Gastrocnemius medialis (tissue), 4 donors: ENCODE measurements at regions not wholly inside any gene's neighbourhood (a gene's known extent, or its start where the extent isn't known, plus 50 kb on each side); places are given as distances from the start of the nearest gene placed in this dataset.
A peak's percentile ranks its signal among the peaks of the same experiment; 100 is the strongest.

ENCODE experiments used
- ATAC-seq, 2 donors: fragments of 150-250 bp; one replicate each; pipeline ENCODE4 v1.9.1; 2016
- DNase-seq, 2 donors: peaks; one replicate each; pipeline ENCODE4 v3.0.0-alpha.2; 2019
- H3K27ac ChIP-seq, 4 donors: fragments of 200-600 bp; sonication (generic); 1 replicate in 1 of 4; 2 replicates in 3 of 4; pipeline ENCODE4 v1.5.1; 2016 to 2018; ENCODE audit warnings: mild to moderate bottlenecking in 2 of 4, moderate library complexity in 1 of 4
- H3K27me3 ChIP-seq, 3 donors: fragments of 200-600 bp; sonication (generic) in 2 of 3; 1 replicate in 1 of 3; 2 replicates in 2 of 3; pipeline versions ENCODE4 v1.5.1 to v1.6.0; 2016 to 2019; ENCODE audit warnings: mild to moderate bottlenecking in 1 of 3, moderate library complexity in 1 of 3
- H3K36me3 ChIP-seq, 2 donors: fragments of 200-600 bp; sonication (generic) in 1 of 2; one replicate each; pipeline ENCODE4 v1.5.1; 2017 to 2018
- H3K4me1 ChIP-seq, 2 donors: fragments of 200-600 bp; sonication (generic) in 1 of 2; one replicate each; pipeline ENCODE4 v1.5.1; 2016 to 2017; ENCODE audit warnings: mild to moderate bottlenecking in 2 of 2
- H3K4me3 ChIP-seq, 4 donors: fragments of 200-600 bp; sonication (generic) in 3 of 4; 1 replicate in 1 of 4; 2 replicates in 3 of 4; pipeline ENCODE4 v1.5.1; 2016 to 2019; ENCODE audit warnings: mild to moderate bottlenecking in 2 of 4
- H3K9me3 ChIP-seq, 3 donors: fragments of 200-600 bp; sonication (generic) in 2 of 3; 1 replicate in 1 of 3; 2 replicates in 2 of 3; pipeline ENCODE4 v1.5.1; 2016 to 2019
- POLR2A ChIP-seq, 2 donors: fragments of 450-650 bp; IDR thresholded peaks; one replicate each; pipeline ENCODE4 v1.6.1; 2017; ENCODE audit warnings: antibody characterized with exemption in 2 of 2, mild to moderate bottlenecking in 2 of 2, moderate library complexity in 2 of 2
- in situ Hi-C, 4 donors: fragments of 200-750 bp; cut with MboI; loops; one replicate each; pipeline versions ENCODE4 v1.15.0 to v1.8.0; 2017; ENCODE audit warnings: low sequenced_read_pairs in 4 of 4
- intact Hi-C: fragments of 100-400 bp; cut with DNase I; formaldehyde crosslinking; loops from one replicate; pipeline ENCODE4 v1.15.1; 2023; ENCODE audit warnings: low total_unique reads
- TF ChIP-seq, protein P1 (sequence below), 5 experiments: fragments of 450-650 bp in 3 of 5; fragments of 200-600 bp in 2 of 5; sonication (generic) in 2 of 5; IDR thresholded peaks in 4 of 5; conservative IDR thresholded peaks in 1 of 5; 1 replicate in 4 of 5; 2 replicates in 1 of 5; pipeline ENCODE4 v1.5.1; 2016 to 2019; ENCODE audit warnings: antibody characterized with exemption in 5 of 5, mild to moderate bottlenecking in 3 of 5, moderate library complexity in 3 of 5

DNA sequence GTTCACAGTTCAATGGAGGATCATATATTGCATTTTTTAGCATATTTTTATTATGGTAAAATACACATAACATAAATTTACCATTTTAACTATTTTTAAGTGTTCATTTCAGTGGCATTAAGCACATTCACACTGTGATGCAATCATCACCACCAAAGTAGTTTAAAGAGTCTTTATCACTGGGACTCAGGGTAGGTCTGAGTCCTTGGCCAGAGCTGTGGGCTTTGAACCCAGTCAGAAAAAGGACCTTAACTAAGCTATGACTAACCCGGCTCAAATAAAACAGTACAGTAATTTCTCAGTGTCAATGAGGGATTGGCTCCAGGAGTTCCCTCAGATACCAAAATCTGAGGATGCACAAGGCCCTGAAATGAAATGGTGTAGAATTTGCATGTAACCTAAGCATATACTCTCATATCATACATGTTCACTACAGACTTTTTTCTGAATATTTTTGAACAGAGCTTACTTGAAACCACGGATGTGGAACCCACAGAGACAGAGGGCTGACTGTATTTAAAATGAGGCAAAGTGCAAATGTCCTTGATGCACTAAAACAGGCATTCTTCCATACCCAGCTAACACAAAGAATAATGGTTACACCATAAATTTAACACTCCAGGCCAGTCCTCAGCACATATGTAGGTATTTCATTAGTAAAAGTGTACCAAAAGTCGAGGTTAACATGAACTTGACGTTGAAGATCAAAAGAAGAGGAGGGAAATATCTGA lies 246.2 kb downstream of the LNPK start:
- no peaks in the 10 kb centered on the region for H3K27me3 ChIP-seq
- TF ChIP-seq, protein P1, sequence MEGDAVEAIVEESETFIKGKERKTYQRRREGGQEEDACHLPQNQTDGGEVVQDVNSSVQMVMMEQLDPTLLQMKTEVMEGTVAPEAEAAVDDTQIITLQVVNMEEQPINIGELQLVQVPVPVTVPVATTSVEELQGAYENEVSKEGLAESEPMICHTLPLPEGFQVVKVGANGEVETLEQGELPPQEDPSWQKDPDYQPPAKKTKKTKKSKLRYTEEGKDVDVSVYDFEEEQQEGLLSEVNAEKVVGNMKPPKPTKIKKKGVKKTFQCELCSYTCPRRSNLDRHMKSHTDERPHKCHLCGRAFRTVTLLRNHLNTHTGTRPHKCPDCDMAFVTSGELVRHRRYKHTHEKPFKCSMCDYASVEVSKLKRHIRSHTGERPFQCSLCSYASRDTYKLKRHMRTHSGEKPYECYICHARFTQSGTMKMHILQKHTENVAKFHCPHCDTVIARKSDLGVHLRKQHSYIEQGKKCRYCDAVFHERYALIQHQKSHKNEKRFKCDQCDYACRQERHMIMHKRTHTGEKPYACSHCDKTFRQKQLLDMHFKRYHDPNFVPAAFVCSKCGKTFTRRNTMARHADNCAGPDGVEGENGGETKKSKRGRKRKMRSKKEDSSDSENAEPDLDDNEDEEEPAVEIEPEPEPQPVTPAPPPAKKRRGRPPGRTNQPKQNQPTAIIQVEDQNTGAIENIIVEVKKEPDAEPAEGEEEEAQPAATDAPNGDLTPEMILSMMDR (IDR thresholded peaks at IDR 0.05 in 4 of 5, conservative IDR thresholded peaks at IDR 0.05 in 1 of 5): no peak
- TF ChIP-seq POLR2A (IDR thresholded peaks at IDR 0.05): no peak

DNA sequence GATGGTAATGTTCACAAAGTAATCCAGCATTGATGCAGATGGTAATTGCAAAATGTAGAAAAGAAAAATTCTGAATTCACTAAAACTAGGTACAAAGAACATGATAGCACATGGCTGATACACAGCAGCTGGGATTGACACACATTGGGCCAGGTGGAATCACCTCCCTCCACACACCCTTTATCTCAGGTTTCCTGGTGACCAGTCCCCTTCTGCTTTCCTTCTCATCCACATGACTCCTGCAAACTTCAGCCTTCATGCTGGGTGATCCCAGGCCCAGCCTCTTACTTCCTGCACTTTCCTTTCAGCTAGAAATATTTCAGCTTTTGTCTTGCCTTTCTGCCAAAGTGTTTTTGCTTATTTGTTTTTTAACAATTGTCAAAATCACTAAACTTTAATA lies 246.9 kb downstream of the LNPK start:
- Histone ChIP-seq H3K36me3 (no peaks in the 10 kb centered on the region), H3K27me3 (no peaks in the 10 kb centered on the region), H3K27ac (peak overlapping the region in 1 of 4 donors; percentile 64), H3K4me1 (peaks cover 0 to 4% of the 10 kb centered on the region in 2 donors), H3K4me3 (no peak overlapping the region), H3K9me3 (no peaks in the 10 kb centered on the region)
- ATAC-seq: no peak
- TF ChIP-seq POLR2A (IDR thresholded peaks at IDR 0.05): no peak
- TF ChIP-seq, protein P1 (IDR thresholded peaks at IDR 0.05 in 4 of 5, conservative IDR thresholded peaks at IDR 0.05 in 1 of 5): no peak
- in situ Hi-C loops (no loop called here), intact Hi-C loops (loop anchor here (10.0 kb wide), 1 partner anchor 100 kb away; no protein-coding TSS in a partner anchor)
- no peak for DNase-seq

More for the DNA sequence above, 246.2 kb downstream of the LNPK start:
- Histone ChIP-seq H3K36me3 (no peaks in the 10 kb centered on the region), H3K27ac (no peak overlapping the region), H3K4me1 (peaks cover 0 to 4% of the 10 kb centered on the region in 2 donors), H3K4me3 (no peak overlapping the region), H3K9me3 (no peaks in the 10 kb centered on the region)
- intact Hi-C loops: loop anchor here (10.0 kb wide), 1 partner anchor 99 kb away; no protein-coding TSS in a partner anchor
- ATAC-seq: no peak
- in situ Hi-C loops: no loop called here
- DNase-seq: no peak

DNA sequence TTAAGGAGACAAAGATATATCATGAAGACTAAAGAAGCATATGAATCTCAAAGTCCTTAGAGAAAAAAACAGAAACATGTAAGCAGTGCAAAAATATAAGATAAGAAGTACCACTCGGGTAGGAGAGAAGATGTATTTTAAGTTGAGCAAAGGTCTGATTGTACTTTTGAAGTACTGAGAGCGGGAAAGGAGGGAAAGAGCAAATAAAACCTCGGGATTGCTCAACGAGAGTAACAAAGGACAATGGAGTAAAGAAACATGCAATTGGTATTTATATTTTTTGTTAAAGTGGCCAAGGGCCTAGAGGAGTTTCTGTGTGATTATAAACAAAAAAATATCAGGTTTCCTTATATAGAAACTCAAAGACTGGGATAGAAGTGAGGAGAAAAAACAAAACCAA lies 251.9 kb downstream of the LNPK start:
- TF ChIP-seq, protein P1 (IDR thresholded peaks at IDR 0.05 in 4 of 5, conservative IDR thresholded peaks at IDR 0.05 in 1 of 5): no peak
- TF ChIP-seq POLR2A (IDR thresholded peaks at IDR 0.05): no peak
- Histone ChIP-seq H3K4me1 (peaks cover 0 to 4% of the 10 kb centered on the region in 2 donors), H3K4me3 (no peak overlapping the region), H3K27me3 (no peaks in the 10 kb centered on the region), H3K36me3 (no peaks in the 10 kb centered on the region), H3K27ac (no peak overlapping the region), H3K9me3 (no peaks in the 10 kb centered on the region)
- DNase-seq: no peak
- ATAC-seq: no peak
- intact Hi-C loops (loop anchor here (5.0 to 10.0 kb wide), 3 partner anchors 105 to 252 kb away; partner anchors contain the start of gene LNPK), in situ Hi-C loops (no loop called here)

DNA sequence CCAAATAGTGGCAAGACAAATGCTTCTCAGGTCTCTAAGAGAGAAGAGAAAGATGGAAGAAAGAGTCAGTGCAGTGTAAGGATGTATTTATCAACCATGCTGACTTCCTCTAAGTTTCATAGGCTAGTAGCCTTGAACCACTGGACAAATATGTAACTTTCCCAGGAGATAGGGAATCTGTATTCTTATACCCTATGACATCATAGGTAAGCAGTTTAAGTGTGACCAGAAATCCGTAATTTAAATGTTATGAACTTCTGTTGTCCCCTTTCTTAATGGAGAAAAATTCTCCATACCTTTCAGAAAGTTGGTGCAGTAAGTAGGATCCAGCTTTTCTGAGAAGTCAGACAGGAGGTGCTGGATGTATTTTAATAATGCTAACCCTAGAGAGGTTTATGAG lies 256.2 kb downstream of the LNPK start:
- ATAC-seq (no peak), DNase-seq (no peak)
- H3K4me1 ChIP-seq: no peaks in the 10 kb centered on the region
- H3K36me3 ChIP-seq: no peaks in the 10 kb centered on the region
- intact Hi-C loops: no loop called here
- H3K9me3 ChIP-seq: no peaks in the 10 kb centered on the region
- H3K27me3 ChIP-seq: no peaks in the 10 kb centered on the region
- H3K4me3 ChIP-seq: no peak overlapping the region
- no peak overlapping the region for H3K27ac ChIP-seq
- in situ Hi-C loops: no loop called here
- no peak for TF ChIP-seq POLR2A (IDR thresholded peaks at IDR 0.05)

DNA sequence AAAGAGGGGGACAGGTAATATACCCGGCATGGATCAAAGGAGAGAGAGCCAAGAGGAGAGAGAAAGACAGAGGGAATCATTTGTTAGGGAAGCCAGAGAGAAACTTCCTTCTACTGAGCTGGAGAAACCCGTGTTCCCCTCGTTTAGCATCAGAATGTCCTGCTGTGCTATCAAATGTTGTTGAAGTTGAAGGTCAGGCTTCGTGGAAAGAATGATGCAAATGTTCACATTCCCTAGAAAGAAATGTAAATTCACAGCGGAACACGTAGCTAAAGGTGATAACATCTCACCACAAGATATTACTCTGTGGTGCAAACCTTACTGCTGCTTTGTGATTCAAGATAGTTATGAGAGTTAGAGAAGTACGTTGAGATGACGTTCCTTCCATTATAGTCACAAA lies 258.1 kb downstream of the LNPK start:
- TF ChIP-seq, protein P1 (IDR thresholded peaks at IDR 0.05 in 4 of 5, conservative IDR thresholded peaks at IDR 0.05 in 1 of 5): no peak
- no peak for TF ChIP-seq POLR2A (IDR thresholded peaks at IDR 0.05)
- intact Hi-C loops: no loop called here
- in situ Hi-C loops: no loop called here

More for the DNA sequence above, 258.1 kb downstream of the LNPK start:
- Histone ChIP-seq H3K27me3 (no peaks in the 10 kb centered on the region), H3K36me3 (no peaks in the 10 kb centered on the region), H3K9me3 (no peaks in the 10 kb centered on the region), H3K27ac (no peak overlapping the region), H3K4me3 (no peak overlapping the region), H3K4me1 (no peaks in the 10 kb centered on the region)
- ATAC-seq: no peak
- DNase-seq: no peak
